ENCODE measurements at regions not wholly inside any gene's neighbourhood (a gene's known extent, or its start where the extent isn't known, plus 50 kb on each side); places are given as distances from the start of the nearest gene placed in this dataset.

DNA sequence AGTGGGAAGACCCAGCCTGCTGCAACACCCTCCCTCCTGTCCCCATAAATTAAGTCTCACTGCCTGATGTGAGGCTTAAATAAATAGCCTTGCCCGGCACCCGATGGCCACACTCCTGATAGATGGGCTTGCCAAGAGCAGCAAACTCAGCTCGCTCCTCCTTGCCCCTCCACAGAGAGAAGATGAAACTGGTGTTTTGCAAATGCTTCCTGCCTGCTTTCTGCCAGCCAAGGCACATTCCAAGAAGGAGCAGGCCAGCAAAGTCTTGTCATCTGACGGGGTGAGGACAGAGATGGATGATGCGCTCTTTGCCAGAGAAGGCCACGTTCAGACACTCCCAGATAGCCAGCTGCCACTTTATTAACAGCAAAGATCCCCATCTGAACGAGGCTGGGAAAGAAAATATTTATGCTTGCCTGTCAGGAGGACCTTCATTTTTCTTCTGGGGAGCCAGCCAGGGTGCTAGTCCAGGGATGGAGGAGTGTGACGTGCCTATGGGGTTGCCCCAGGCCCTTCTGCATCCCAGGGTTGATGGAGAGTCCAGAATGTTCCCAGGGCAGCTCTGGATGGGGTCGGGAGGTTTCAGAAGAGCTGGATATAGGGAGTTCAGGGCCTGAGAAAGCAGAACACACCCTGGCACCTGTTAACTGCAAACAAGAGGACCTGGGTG, 265.4 kb downstream of the FOXD2 start:
- peak overlapping the region in 3 of 8 donors; percentile 8 to 24 (median 13) for H3K27ac ChIP-seq
- peaks cover 0 to 26% (median 5%) of the 10 kb centered on the region in 6 donors for H3K4me1 ChIP-seq
- H3K4me3 ChIP-seq, result no peak overlapping the region
- DNase-seq, result no peak
- no peaks in the 10 kb centered on the region for H3K9me3 ChIP-seq
- no peaks in the 10 kb centered on the region for H3K36me3 ChIP-seq
- no peak for TF ChIP-seq POLR2A (IDR thresholded peaks at IDR 0.05)
- TF ChIP-seq, protein P1, sequence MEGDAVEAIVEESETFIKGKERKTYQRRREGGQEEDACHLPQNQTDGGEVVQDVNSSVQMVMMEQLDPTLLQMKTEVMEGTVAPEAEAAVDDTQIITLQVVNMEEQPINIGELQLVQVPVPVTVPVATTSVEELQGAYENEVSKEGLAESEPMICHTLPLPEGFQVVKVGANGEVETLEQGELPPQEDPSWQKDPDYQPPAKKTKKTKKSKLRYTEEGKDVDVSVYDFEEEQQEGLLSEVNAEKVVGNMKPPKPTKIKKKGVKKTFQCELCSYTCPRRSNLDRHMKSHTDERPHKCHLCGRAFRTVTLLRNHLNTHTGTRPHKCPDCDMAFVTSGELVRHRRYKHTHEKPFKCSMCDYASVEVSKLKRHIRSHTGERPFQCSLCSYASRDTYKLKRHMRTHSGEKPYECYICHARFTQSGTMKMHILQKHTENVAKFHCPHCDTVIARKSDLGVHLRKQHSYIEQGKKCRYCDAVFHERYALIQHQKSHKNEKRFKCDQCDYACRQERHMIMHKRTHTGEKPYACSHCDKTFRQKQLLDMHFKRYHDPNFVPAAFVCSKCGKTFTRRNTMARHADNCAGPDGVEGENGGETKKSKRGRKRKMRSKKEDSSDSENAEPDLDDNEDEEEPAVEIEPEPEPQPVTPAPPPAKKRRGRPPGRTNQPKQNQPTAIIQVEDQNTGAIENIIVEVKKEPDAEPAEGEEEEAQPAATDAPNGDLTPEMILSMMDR (IDR thresholded peaks at IDR 0.05 in 8 of 11, conservative IDR thresholded peaks at IDR 0.05 in 3 of 11), result no peak
- TF ChIP-seq POLR2AphosphoS5 (IDR thresholded peaks at IDR 0.05), result peak in 1 of 3 donors; percentile 7
- intact Hi-C loops (cut with DNase I; ENCODE audit: low total_unique reads), result no loop called here
- WGBS, 5 donors, result 65 to 73% (median 67%) methylated on average over 9 of the region's 9 CpGs
- peaks cover 0 to 39% (median 10%) of the 10 kb centered on the region in 7 donors for H3K27me3 ChIP-seq (replicated peaks in 1 of 7)

DNA sequence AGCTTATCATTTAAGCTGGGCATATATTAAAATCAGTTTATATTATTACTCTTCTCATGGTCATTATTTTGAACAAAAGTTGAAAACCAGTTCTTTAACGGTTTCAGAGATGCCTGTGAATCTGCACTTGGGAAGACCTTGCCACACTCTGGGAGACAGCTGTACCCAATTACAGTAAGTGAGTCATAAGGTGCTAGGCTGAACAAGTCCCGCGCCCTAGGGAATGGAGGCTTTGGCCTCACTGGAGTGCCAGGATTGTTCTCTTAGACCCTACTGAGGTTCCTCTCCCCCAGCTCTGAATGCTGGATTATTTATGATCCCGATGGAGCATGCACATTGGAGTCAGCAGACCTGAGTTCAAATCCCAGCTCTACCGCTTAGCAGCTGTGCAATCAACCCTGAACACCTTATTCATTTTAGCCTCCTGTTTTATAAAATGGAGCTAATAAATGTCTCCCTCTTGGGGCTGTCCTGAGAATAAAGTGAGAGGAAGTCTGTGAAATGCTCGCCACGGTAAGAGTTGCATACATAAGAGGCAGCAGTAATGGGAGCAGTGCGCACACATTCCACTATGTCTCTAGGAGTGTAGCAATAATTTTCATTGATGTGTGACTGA, 266.2 kb downstream of the FOXD2 start:
- peak overlapping the region in 3 of 8 donors; percentile 8 to 24 (median 13) for H3K27ac ChIP-seq
- 66 to 78% (median 70%) methylated on average over 8 of the region's 8 CpGs for WGBS, 5 donors
- DNase-seq, result no peak
- intact Hi-C loops (cut with DNase I; ENCODE audit: low total_unique reads), result no loop called here
- peaks cover 4 to 47% (median 18%) of the 10 kb centered on the region in 7 donors for H3K27me3 ChIP-seq (replicated peaks in 1 of 7)
- H3K9me3 ChIP-seq, result no peaks in the 10 kb centered on the region
- no peak overlapping the region for H3K4me3 ChIP-seq
- peaks cover 0 to 34% (median 13%) of the 10 kb centered on the region in 6 donors for H3K4me1 ChIP-seq
- TF ChIP-seq, protein P1 (IDR thresholded peaks at IDR 0.05 in 8 of 11, conservative IDR thresholded peaks at IDR 0.05 in 3 of 11), result no peak
- no peak for TF ChIP-seq POLR2AphosphoS5 (IDR thresholded peaks at IDR 0.05)
- TF ChIP-seq POLR2A (IDR thresholded peaks at IDR 0.05), result no peak
- H3K36me3 ChIP-seq, result no peaks in the 10 kb centered on the region

DNA sequence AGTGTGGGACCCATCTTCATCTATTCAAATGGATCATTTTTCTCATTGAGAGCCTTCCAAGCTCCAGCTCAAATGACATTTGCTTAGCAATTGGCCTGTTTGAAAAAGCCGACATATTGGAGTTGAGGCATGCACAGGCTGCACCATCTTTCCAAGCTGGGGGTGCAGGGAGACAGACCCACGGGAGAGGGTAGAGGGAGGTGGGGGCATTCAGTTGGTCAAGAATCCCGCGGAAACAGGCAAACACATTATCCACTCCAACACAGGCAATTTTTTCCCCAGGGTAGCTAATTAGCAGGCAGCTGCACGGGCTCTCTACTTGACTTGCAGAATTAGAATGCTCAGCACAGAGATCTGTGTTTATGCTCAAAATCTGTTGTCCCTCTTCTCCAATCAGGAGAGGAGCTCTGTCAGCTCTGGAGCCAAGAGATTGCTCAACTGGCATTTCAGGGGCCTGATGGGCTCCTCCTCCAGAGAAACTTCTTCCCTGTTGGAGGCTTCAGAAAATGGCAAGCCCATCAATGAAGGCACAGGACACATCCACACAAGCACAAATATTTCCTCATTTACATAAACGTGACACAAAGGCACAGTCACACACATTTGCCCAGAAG, 267.8 kb downstream of the FOXD2 start:
- 65 to 84% (median 72%) methylated on average over 6 of the region's 6 CpGs for WGBS, 5 donors
- Histone ChIP-seq H3K9me3 (no peaks in the 10 kb centered on the region), H3K4me1 (peaks cover 9 to 49% (median 28%) of the 10 kb centered on the region in 6 donors), H3K36me3 (no peaks in the 10 kb centered on the region), H3K27ac (no peak overlapping the region), H3K27me3 (replicated peaks in 1 of 7) (peaks cover 4 to 62% (median 33%) of the 10 kb centered on the region in 7 donors), H3K4me3 (no peak overlapping the region)
- no peak for DNase-seq
- TF ChIP-seq POLR2AphosphoS5 (IDR thresholded peaks at IDR 0.05) (no peak), POLR2A (IDR thresholded peaks at IDR 0.05) (no peak)
- TF ChIP-seq, protein P1 (IDR thresholded peaks at IDR 0.05 in 8 of 11, conservative IDR thresholded peaks at IDR 0.05 in 3 of 11), result no peak
- intact Hi-C loops (cut with DNase I; ENCODE audit: low total_unique reads), result no loop called here

DNA sequence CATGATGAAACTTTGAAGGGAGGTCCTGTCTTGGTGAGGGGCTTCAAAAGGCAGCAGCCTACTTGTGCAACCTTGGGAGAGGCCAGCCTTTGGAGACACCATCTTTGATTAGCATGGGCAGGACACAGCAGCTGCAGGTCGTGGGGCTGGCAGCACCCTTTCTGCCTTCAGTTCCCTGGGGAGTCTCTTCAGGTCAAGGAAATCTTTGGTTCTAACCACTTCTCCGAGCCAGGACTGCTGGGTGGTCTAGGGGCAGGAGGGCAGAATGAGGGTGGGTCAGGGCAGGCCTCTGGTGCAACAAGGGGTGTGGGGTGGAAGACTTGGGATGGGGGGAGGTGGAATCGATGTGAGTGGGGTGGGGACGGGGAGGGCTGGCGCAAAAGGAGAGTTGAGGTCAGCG, 269.7 kb downstream of the FOXD2 start:
- Histone ChIP-seq H3K36me3 (no peaks in the 10 kb centered on the region), H3K9me3 (no peaks in the 10 kb centered on the region), H3K4me3 (no peak overlapping the region), H3K4me1 (peaks cover 9 to 42% (median 31%) of the 10 kb centered on the region in 6 donors), H3K27ac (no peak overlapping the region), H3K27me3 (replicated peaks in 1 of 7) (peaks cover 7 to 81% (median 52%) of the 10 kb centered on the region in 7 donors)
- intact Hi-C loops (cut with DNase I; ENCODE audit: low total_unique reads), result no loop called here
- WGBS, 5 donors, result 49 to 70% (median 56%) methylated on average over 4 to 6 of the region's 6 CpGs
- no peak for DNase-seq
- TF ChIP-seq, protein P1 (IDR thresholded peaks at IDR 0.05 in 8 of 11, conservative IDR thresholded peaks at IDR 0.05 in 3 of 11), result no peak
- TF ChIP-seq POLR2A (IDR thresholded peaks at IDR 0.05) (no peak), POLR2AphosphoS5 (IDR thresholded peaks at IDR 0.05) (no peak)
